ENCODE measurements at regions not wholly inside any gene's neighbourhood (a gene's known extent, or its start where the extent isn't known, plus 50 kb on each side); places are given as distances from the start of the nearest gene placed in this dataset.

DNA sequence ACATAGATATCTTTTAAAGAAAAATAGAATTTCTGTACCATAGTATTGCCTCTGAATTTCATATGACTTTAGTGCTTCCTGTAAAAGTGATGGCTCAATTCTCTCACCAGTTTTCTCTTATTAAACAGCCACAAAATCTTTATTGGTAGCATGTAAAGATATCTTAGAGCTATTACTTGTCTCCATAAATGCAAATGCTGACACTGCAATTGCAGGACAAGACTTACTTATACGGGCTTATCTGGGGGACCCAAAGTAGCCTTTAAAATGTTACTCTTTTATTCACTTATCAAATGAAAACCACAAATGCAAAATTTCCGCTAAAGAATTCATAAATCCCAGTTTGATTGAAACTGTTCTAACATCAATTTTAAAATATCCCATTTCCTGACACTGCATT, 287.1 kb upstream of the SPTLC3 start:
- DNase-seq: no peak
- Histone ChIP-seq H3K9ac (ENCODE audit: insufficient read depth, low read length, poor library complexity, severe bottlenecking) (no peak overlapping the region), H3K36me3 (replicated peaks in 1 of 2; ENCODE audit: control insufficient read depth in 1 of 2, insufficient read depth in 2 of 2, low read length in 2 of 2) (no peaks in the 10 kb centered on the region), H3K27ac (ENCODE audit: low read depth in 1 of 2, low read length in 2 of 2) (no peak overlapping the region), H3K4me2 (replicated peaks; ENCODE audit: extremely low read depth, low read length, poor library complexity, severe bottlenecking) (no peak overlapping the region), H3K4me1 (ENCODE audit: control insufficient read depth in 1 of 2, insufficient read depth in 2 of 2, low read length in 2 of 2) (no peaks in the 10 kb centered on the region), H3K4me3 (replicated peaks in 1 of 3; ENCODE audit: low read depth in 2 of 3, low read length in 3 of 3) (no peak overlapping the region), H4K20me1 (ENCODE audit: insufficient read depth, low read length) (no peaks in the 10 kb centered on the region), H3K79me2 (ENCODE audit: insufficient read depth, low read length) (no peaks in the 10 kb centered on the region), H3K27me3 (ENCODE audit: control insufficient read depth in 2 of 2, insufficient read depth in 2 of 2, low read length in 2 of 2) (no peaks in the 10 kb centered on the region), H3K9me3 (replicated peaks in 1 of 2; ENCODE audit: control insufficient read depth in 1 of 2, insufficient read depth in 1 of 2, low read length in 2 of 2) (peaks cover 0 to 4% of the 10 kb centered on the region in 2 donors), H2AFZ (ENCODE audit: insufficient read depth, low read depth, low read length, poor library complexity, severe bottlenecking) (no peak overlapping the region)
- H3K4me1 Mint-ChIP-seq: no peaks in the 10 kb centered on the region
- peaks cover 0 to 1% (median 0%) of the 10 kb centered on the region in 3 donors for H3K27me3 Mint-ChIP-seq (ENCODE audit: low read depth in 3 of 3)
- intact Hi-C loops (cut with micrococcal nuclease): no loop called here
- H3K36me3 Mint-ChIP-seq: no peaks in the 10 kb centered on the region
- TF ChIP-seq, protein P1, sequence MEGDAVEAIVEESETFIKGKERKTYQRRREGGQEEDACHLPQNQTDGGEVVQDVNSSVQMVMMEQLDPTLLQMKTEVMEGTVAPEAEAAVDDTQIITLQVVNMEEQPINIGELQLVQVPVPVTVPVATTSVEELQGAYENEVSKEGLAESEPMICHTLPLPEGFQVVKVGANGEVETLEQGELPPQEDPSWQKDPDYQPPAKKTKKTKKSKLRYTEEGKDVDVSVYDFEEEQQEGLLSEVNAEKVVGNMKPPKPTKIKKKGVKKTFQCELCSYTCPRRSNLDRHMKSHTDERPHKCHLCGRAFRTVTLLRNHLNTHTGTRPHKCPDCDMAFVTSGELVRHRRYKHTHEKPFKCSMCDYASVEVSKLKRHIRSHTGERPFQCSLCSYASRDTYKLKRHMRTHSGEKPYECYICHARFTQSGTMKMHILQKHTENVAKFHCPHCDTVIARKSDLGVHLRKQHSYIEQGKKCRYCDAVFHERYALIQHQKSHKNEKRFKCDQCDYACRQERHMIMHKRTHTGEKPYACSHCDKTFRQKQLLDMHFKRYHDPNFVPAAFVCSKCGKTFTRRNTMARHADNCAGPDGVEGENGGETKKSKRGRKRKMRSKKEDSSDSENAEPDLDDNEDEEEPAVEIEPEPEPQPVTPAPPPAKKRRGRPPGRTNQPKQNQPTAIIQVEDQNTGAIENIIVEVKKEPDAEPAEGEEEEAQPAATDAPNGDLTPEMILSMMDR (IDR thresholded peaks at IDR 0.05): no peak
- WGBS (ENCODE audit: insufficient coverage): 50% methylated on average over 2 of the region's 2 CpGs
- H3K4me3 Mint-ChIP-seq: no peak overlapping the region
- H3K27ac Mint-ChIP-seq: no peak overlapping the region
- peaks cover 0 to 8% (median 5%) of the 10 kb centered on the region in 7 donors for H3K9me3 Mint-ChIP-seq

DNA sequence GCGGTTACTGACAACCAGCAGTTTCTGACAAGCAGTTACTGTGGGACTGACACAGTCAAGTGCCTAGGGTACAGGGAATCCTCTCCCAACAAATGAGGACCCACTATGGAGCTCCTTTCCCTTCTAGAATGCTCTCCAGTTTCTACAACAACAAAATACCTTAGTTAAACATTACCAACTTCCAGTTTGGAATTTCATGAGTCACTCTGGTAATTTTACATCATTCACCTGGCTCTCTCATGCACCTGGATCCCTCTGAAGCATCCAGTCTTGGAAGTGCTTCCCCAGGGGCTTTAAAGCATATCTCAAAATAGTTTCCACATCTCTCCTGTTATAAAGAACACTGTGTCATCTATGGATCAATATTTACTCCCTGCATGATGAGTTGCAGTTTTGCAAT, 286.7 kb upstream of the SPTLC3 start:
- no peak overlapping the region for H3K27ac ChIP-seq (ENCODE audit: low read depth in 1 of 2, low read length in 2 of 2)
- H3K9me3 Mint-ChIP-seq: peaks cover 0 to 8% (median 5%) of the 10 kb centered on the region in 7 donors
- no peaks in the 10 kb centered on the region for H3K27me3 ChIP-seq (ENCODE audit: control insufficient read depth in 2 of 2, insufficient read depth in 2 of 2, low read length in 2 of 2)
- H3K36me3 Mint-ChIP-seq: no peaks in the 10 kb centered on the region
- no peaks in the 10 kb centered on the region for H4K20me1 ChIP-seq (ENCODE audit: insufficient read depth, low read length)
- H3K4me3 ChIP-seq (replicated peaks in 1 of 3; ENCODE audit: low read depth in 2 of 3, low read length in 3 of 3): no peak overlapping the region
- H3K4me2 ChIP-seq (replicated peaks; ENCODE audit: extremely low read depth, low read length, poor library complexity, severe bottlenecking): no peak overlapping the region
- no peaks in the 10 kb centered on the region for H3K36me3 ChIP-seq (replicated peaks in 1 of 2; ENCODE audit: control insufficient read depth in 1 of 2, insufficient read depth in 2 of 2, low read length in 2 of 2)
- no peak overlapping the region for H3K27ac Mint-ChIP-seq
- no peak overlapping the region for H3K4me3 Mint-ChIP-seq
- intact Hi-C loops (cut with micrococcal nuclease): no loop called here
- no peaks in the 10 kb centered on the region for H3K79me2 ChIP-seq (ENCODE audit: insufficient read depth, low read length)
- no peak overlapping the region for H2AFZ ChIP-seq (ENCODE audit: insufficient read depth, low read depth, low read length, poor library complexity, severe bottlenecking)
- no peaks in the 10 kb centered on the region for H3K4me1 ChIP-seq (ENCODE audit: control insufficient read depth in 1 of 2, insufficient read depth in 2 of 2, low read length in 2 of 2)
- DNase-seq: no peak
- peaks cover 0 to 4% of the 10 kb centered on the region in 2 donors for H3K9me3 ChIP-seq (replicated peaks in 1 of 2; ENCODE audit: control insufficient read depth in 1 of 2, insufficient read depth in 1 of 2, low read length in 2 of 2)
- H3K27me3 Mint-ChIP-seq (ENCODE audit: low read depth in 3 of 3): peaks cover 0 to 1% (median 0%) of the 10 kb centered on the region in 3 donors
- WGBS (ENCODE audit: insufficient coverage): 88% methylated on average over 1 of the region's 1 CpG
- no peaks in the 10 kb centered on the region for H3K4me1 Mint-ChIP-seq
- H3K9ac ChIP-seq (ENCODE audit: insufficient read depth, low read length, poor library complexity, severe bottlenecking): no peak overlapping the region
- TF ChIP-seq, protein P1 (IDR thresholded peaks at IDR 0.05): no peak

Measured in CD14-positive monocyte (primary cell).